SK-N-SH treated with all-trans-retinoic acid at 6 μM for 48 hours (cell line): ENCODE measurements at regions not wholly inside any gene's neighbourhood (a gene's known extent, or its start where the extent isn't known, plus 50 kb on each side); places are given as distances from the start of the nearest gene placed in this dataset.
"Not testable (repeated sequence)": the region's sequence is repeated elsewhere in the genome, so short reads cannot be mapped to it uniquely, and the experiment has no call there.

Source experiments
- ATAC-seq: fragments of 200-7000 bp; cut with Tn5 transposase; 3 replicates; pipeline ENCODE4 v1.9.1; 2020; ENCODE audit warnings: mild to moderate bottlenecking, moderate library complexity
- ARNTL ChIP-seq: fragments of 450-650 bp; formaldehyde crosslinking; IDR thresholded peaks from 2 replicates; pipeline ENCODE4 v1.5.0; 2020; ENCODE audit warnings: low read depth, mild to moderate bottlenecking, moderate library complexity, borderline replicate concordance
- BACH2 ChIP-seq: fragments of 250-450 bp; sonication (Bioruptor Pico); IDR thresholded peaks from 2 replicates; pipeline ENCODE4 v1.9.0; 2021; ENCODE audit warnings: mild to moderate bottlenecking, borderline replicate concordance
- CREB5 ChIP-seq: fragments of 250-450 bp; sonication (Bioruptor Pico); IDR thresholded peaks from 2 replicates; pipeline ENCODE4 v1.5.1; 2020; ENCODE audit warnings: low read depth, mild to moderate bottlenecking, moderate library complexity
- CSDC2 ChIP-seq: fragments of 250-450 bp; sonication (Bioruptor Pico); IDR thresholded peaks from 2 replicates; pipeline ENCODE4 v1.5.0; 2020; ENCODE audit warnings: mild to moderate bottlenecking, moderate library complexity
- ESRRG ChIP-seq: fragments of 250-450 bp; sonication (Bioruptor Pico); IDR thresholded peaks from 2 replicates; pipeline ENCODE4 v1.6.1; 2021; ENCODE audit warnings: mild to moderate bottlenecking
- GLIS3 ChIP-seq: fragments of 250-450 bp; sonication (Bioruptor Pico); IDR thresholded peaks from 2 replicates; pipeline ENCODE4 v1.5.0; 2020; ENCODE audit warnings: mild to moderate bottlenecking, moderate library complexity
- OSR1 ChIP-seq: fragments of 250-450 bp; sonication (Bioruptor Pico); IDR thresholded peaks from 2 replicates; pipeline ENCODE4 v1.8.0; 2022; ENCODE audit warnings: moderate library complexity, mild to moderate bottlenecking, inconsistent platforms
- PPARA ChIP-seq: fragments of 250-450 bp; sonication (Bioruptor Pico); IDR thresholded peaks from 2 replicates; pipeline ENCODE4 v1.5.0; 2020; ENCODE audit warnings: mild to moderate bottlenecking, borderline replicate concordance
- RARB ChIP-seq: fragments of 250-450 bp; sonication (Bioruptor Pico); IDR thresholded peaks from 2 replicates; pipeline ENCODE4 v1.8.0; 2021; ENCODE audit warnings: mild to moderate bottlenecking, moderate library complexity
- TOX ChIP-seq: fragments of 250-450 bp; sonication (Bioruptor Pico); IDR thresholded peaks from 2 replicates; pipeline ENCODE4 v1.8.0; 2021; ENCODE audit warnings: mild to moderate bottlenecking, moderate library complexity, borderline replicate concordance
- ZC3H10 ChIP-seq: fragments of 250-450 bp; sonication (Bioruptor Pico); IDR thresholded peaks from 2 replicates; pipeline ENCODE4 v1.5.1; 2021; ENCODE audit warnings: mild to moderate bottlenecking, moderate library complexity
- ZFP3 ChIP-seq: fragments of 250-450 bp; sonication (Bioruptor Pico); IDR thresholded peaks from 2 replicates; pipeline ENCODE4 v1.5.0; 2020; ENCODE audit warnings: mild to moderate bottlenecking, moderate library complexity
- ZNF565 ChIP-seq: fragments of 450-650 bp; formaldehyde crosslinking; conservative IDR thresholded peaks from 2 replicates; pipeline ENCODE4 v1.5.0; 2020; ENCODE audit warnings: low read depth, mild to moderate bottlenecking, moderate library complexity
- ZNF8 ChIP-seq: fragments of 450-650 bp; formaldehyde crosslinking; IDR thresholded peaks from 2 replicates; pipeline ENCODE4 v1.5.0; 2020; ENCODE audit warnings: mild to moderate bottlenecking, moderate library complexity
- TF ChIP-seq, protein P1 (sequence below): fragments of 250-450 bp; sonication (Bioruptor Pico); IDR thresholded peaks from 2 replicates; pipeline ENCODE4 v1.8.0; 2020; ENCODE audit warnings: mild to moderate bottlenecking, moderate library complexity, borderline replicate concordance
- TF ChIP-seq, protein P2 (sequence below): fragments of 250-450 bp; sonication (Bioruptor Pico); IDR thresholded peaks from 2 replicates; pipeline ENCODE4 v1.5.1; 2021; ENCODE audit warnings: mild to moderate bottlenecking, moderate library complexity

DNA sequence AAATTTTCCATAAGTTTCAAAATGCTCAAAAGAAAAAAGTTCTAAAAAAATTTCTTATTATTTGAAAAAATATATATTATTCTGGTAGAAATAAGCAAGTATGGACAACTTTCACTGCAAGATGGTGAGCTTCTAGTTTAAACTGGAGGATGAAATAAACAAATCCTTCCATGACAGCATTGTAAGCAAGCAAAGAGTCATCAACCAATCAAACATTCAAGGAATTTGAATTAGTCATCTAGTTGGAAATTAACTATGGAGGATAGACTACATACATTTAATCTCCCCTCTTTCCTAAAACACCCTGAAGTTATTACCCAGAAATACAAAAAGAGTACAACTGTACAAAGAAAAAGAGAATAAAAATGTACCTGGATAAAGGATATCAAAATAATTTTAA, 51.0 kb upstream of the IRX5 start:
- TF ChIP-seq TOX (CRISPR knock-in tag): no peak
- TF ChIP-seq ZNF8: no peak
- TF ChIP-seq, protein P1, sequence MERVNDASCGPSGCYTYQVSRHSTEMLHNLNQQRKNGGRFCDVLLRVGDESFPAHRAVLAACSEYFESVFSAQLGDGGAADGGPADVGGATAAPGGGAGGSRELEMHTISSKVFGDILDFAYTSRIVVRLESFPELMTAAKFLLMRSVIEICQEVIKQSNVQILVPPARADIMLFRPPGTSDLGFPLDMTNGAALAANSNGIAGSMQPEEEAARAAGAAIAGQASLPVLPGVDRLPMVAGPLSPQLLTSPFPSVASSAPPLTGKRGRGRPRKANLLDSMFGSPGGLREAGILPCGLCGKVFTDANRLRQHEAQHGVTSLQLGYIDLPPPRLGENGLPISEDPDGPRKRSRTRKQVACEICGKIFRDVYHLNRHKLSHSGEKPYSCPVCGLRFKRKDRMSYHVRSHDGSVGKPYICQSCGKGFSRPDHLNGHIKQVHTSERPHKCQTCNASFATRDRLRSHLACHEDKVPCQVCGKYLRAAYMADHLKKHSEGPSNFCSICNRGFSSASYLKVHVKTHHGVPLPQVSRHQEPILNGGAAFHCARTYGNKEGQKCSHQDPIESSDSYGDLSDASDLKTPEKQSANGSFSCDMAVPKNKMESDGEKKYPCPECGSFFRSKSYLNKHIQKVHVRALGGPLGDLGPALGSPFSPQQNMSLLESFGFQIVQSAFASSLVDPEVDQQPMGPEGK (CRISPR knock-in tag): no peak
- TF ChIP-seq CREB5 (CRISPR knock-in tag): no peak
- TF ChIP-seq, protein P2, sequence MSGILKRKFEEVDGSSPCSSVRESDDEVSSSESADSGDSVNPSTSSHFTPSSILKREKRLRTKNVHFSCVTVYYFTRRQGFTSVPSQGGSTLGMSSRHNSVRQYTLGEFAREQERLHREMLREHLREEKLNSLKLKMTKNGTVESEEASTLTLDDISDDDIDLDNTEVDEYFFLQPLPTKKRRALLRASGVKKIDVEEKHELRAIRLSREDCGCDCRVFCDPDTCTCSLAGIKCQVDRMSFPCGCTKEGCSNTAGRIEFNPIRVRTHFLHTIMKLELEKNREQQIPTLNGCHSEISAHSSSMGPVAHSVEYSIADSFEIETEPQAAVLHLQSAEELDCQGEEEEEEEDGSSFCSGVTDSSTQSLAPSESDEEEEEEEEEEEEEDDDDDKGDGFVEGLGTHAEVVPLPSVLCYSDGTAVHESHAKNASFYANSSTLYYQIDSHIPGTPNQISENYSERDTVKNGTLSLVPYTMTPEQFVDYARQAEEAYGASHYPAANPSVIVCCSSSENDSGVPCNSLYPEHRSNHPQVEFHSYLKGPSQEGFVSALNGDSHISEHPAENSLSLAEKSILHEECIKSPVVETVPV (CRISPR knock-in tag): no peak
- no peak for TF ChIP-seq ZFP3
- no peak for TF ChIP-seq ARNTL (CRISPR knock-in tag)
- TF ChIP-seq OSR1 (CRISPR knock-in tag): no peak
- no peak for TF ChIP-seq GLIS3 (CRISPR knock-in tag)
- no peak for ATAC-seq

DNA sequence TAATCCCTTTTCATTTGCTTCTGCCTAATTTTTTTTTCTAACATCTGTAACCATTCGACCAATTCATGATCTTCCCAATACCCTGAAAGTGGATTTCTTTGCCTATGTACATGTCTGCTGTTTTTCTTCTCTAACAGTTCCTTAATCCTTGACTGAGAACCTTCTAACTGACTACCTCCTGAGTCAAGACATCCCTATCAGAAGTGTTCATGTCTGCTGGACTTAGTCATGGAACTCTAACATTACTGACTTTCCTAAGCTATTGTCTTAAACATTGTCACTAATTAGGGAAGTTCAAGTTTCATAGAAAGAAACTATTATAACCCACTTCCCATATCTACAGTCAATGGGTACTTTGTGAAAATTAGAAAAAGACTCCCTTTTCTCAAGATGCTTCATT, 52.4 kb upstream of the IRX5 start:
- ATAC-seq: no peak
- TF ChIP-seq RARB (CRISPR knock-in tag) (no peak), CREB5 (CRISPR knock-in tag) (no peak), ZNF565 (no peak), CSDC2 (CRISPR knock-in tag) (no peak), TOX (CRISPR knock-in tag) (no peak)

- TF ChIP-seq ESRRG (CRISPR knock-in tag) (no peak), BACH2 (CRISPR knock-in tag) (no peak), ZNF565 (no peak)
- no peak for ATAC-seq
Measured at GRCh38 chr16:54875443-54875842, 55.2 kb upstream of the IRX5 start.

DNA sequence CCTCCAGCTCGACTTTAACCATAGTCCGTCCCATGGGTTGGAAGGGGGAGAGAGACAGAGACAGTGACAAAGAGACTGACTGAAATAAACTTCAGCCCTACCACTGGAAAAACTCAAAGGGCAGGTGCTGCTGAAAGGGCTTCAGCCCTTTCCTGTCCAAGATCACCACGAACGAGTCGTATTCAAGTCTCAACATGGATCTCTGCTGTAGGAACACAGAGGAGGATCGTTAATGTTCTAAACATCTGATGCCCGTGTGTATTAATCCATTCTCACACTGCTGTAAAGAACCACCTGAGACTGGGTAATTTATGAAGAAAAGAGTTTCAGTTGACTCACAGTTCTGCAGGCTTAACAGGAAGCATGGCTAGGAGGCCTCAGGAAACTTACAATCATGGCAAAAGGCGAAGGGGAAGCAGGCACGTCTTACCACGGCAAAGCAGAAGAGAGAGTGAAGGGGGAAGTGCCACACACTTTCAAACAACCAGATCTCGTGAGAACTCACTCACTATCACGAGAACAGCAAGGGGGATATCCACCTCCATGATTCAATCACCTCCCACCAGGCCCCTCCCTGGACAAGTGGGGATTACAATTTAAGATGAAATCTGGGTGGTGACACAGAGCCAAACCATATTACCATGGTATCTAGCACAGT, 56.8 kb upstream of the IRX5 start:
- not testable (repeated sequence) for ATAC-seq

GRCh38 chr16:54873071-54873470, 57.6 kb upstream of the IRX5 start:
- TF ChIP-seq PPARA: no peak
- TF ChIP-seq, protein P1 (CRISPR knock-in tag): no peak
- no peak for TF ChIP-seq ZC3H10 (CRISPR knock-in tag)
- TF ChIP-seq, all 23 proteins: peak for 0
- no peak for ATAC-seq

GRCh38 chr16:54870151-54870550, 60.5 kb upstream of the IRX5 start:
- ATAC-seq: no peak
- TF ChIP-seq CSDC2 (CRISPR knock-in tag): no peak
